ENCODE measurements at regions not wholly inside any gene's neighbourhood (a gene's known extent, or its start where the extent isn't known, plus 50 kb on each side); places are given as distances from the start of the nearest gene placed in this dataset.

- no peak overlapping the region for H3K4me3 ChIP-seq (ENCODE audit: low read depth, low read length)
- H3K27me3 ChIP-seq (replicated peaks): no peaks in the 10 kb centered on the region
- in situ Hi-C loops (cut with HindIII; ENCODE audit: low pct_ligation_motif_present, low sequenced_read_pairs): no loop called here
- no peak for DNase-seq
- TF ChIP-seq, protein P1, sequence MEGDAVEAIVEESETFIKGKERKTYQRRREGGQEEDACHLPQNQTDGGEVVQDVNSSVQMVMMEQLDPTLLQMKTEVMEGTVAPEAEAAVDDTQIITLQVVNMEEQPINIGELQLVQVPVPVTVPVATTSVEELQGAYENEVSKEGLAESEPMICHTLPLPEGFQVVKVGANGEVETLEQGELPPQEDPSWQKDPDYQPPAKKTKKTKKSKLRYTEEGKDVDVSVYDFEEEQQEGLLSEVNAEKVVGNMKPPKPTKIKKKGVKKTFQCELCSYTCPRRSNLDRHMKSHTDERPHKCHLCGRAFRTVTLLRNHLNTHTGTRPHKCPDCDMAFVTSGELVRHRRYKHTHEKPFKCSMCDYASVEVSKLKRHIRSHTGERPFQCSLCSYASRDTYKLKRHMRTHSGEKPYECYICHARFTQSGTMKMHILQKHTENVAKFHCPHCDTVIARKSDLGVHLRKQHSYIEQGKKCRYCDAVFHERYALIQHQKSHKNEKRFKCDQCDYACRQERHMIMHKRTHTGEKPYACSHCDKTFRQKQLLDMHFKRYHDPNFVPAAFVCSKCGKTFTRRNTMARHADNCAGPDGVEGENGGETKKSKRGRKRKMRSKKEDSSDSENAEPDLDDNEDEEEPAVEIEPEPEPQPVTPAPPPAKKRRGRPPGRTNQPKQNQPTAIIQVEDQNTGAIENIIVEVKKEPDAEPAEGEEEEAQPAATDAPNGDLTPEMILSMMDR (IDR thresholded peaks at IDR 0.05; ENCODE audit: low read depth, low read length, missing control alignments): no peak
- H3K36me3 ChIP-seq (replicated peaks): no peaks in the 10 kb centered on the region
- H3K27ac ChIP-seq: peak overlapping the region; percentile 15
Measured at GRCh38 chr7:116425647-116426209, 73.8 kb upstream of the CAV2 start.

- peak; percentile 81 for DNase-seq
Measured at GRCh38 chr7:116426428-116427156, 72.9 kb upstream of the CAV2 start.

GRCh38 chr7:116429986-116430619 is 69.4 kb upstream of the CAV2 start:
- Histone ChIP-seq H3K36me3 (replicated peaks) (no peaks in the 10 kb centered on the region), H3K27me3 (replicated peaks) (no peaks in the 10 kb centered on the region), H3K4me3 (ENCODE audit: low read depth, low read length) (no peak overlapping the region), H3K27ac (no peak overlapping the region)
- no peak for DNase-seq
- TF ChIP-seq, protein P1 (IDR thresholded peaks at IDR 0.05; ENCODE audit: low read depth, low read length, missing control alignments): no peak
- in situ Hi-C loops (cut with HindIII; ENCODE audit: low pct_ligation_motif_present, low sequenced_read_pairs): no loop called here

More at GRCh38 chr7:116426428-116427156, 72.9 kb upstream of the CAV2 start:
- H3K36me3 ChIP-seq (replicated peaks): no peaks in the 10 kb centered on the region
- peak overlapping the region; percentile 38 for H3K27ac ChIP-seq
- TF ChIP-seq, protein P1 (IDR thresholded peaks at IDR 0.05; ENCODE audit: low read depth, low read length, missing control alignments): no peak
- no peak overlapping the region for H3K4me3 ChIP-seq (ENCODE audit: low read depth, low read length)
- in situ Hi-C loops (cut with HindIII; ENCODE audit: low pct_ligation_motif_present, low sequenced_read_pairs): no loop called here
- no peaks in the 10 kb centered on the region for H3K27me3 ChIP-seq (replicated peaks)

DNA sequence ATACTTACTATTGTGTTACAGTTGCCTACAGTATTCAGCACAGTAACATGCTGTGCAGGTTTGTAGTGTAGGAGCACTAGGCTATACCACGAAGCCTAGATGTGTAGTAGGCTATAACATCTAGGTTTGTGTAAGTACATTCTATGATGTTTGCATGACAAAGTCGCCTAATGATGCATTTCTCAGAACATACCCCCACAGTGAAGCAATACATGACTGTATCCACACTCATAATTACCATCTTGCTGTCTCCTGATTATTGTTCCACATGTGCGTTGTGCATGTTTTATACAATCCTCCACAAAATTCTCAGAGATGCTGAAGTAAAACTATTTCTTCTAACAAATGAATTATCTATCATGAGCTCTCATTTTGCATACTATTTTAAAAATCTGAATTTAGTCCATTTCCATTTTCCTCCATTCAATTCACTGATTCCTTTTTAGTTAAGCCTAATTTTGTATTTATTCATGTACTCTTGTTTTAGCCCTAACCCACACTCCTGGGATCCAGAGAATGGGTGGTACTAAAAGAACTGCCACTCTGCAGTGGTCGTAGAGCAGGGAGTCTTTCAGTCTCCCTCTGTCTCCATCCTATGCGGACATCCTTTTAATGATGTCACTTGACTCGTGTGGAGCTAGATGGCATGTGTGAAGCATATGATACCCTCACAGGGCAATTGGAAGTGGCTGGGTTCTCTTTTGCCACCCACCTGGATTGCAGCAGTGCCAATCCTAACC is 67.6 kb upstream of the CAV2 start:
- no peak for DNase-seq
- in situ Hi-C loops (cut with HindIII; ENCODE audit: low pct_ligation_motif_present, low sequenced_read_pairs): no loop called here
- Histone ChIP-seq H3K4me3 (ENCODE audit: low read depth, low read length) (no peak overlapping the region), H3K36me3 (replicated peaks) (no peaks in the 10 kb centered on the region), H3K27me3 (replicated peaks) (no peaks in the 10 kb centered on the region), H3K27ac (no peak overlapping the region)
- TF ChIP-seq, protein P1 (IDR thresholded peaks at IDR 0.05; ENCODE audit: low read depth, low read length, missing control alignments): no peak

DNA sequence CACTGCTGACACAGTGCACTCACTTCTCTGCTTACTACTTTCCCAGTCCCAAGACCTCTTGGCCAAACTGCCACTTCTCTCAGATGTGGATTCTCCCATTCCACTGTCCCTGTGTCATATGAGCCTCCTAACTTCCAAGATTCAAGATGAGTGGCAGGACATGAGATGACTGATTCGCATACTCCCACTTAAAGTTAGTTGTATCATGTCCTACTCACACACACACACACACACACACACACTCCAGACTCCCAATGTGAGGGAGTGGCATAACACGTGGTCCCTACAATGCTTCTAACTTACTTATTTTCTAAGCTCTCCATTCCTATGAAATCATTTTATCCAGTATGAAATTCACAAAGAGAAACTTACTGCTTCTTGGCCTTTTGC is 67.0 kb upstream of the CAV2 start:
- in situ Hi-C loops (cut with HindIII; ENCODE audit: low pct_ligation_motif_present, low sequenced_read_pairs): no loop called here
- DNase-seq: no peak
- no peaks in the 10 kb centered on the region for H3K36me3 ChIP-seq (replicated peaks)
- TF ChIP-seq, protein P1 (IDR thresholded peaks at IDR 0.05; ENCODE audit: low read depth, low read length, missing control alignments): no peak
- no peaks in the 10 kb centered on the region for H3K27me3 ChIP-seq (replicated peaks)
- H3K27ac ChIP-seq: no peak overlapping the region
- no peak overlapping the region for H3K4me3 ChIP-seq (ENCODE audit: low read depth, low read length)
